Peyer's patch (tissue), 4 donors: ENCODE measurements at regions not wholly inside any gene's neighbourhood (a gene's known extent, or its start where the extent isn't known, plus 50 kb on each side); places are given as distances from the start of the nearest gene placed in this dataset.

Source experiments
- DNase-seq, 3 donors: peaks; one replicate each; pipeline ENCODE4 v3.0.0-alpha.2; 2017 to 2019
- H3K27ac ChIP-seq, 4 donors: fragments of 200-600 bp; sonication (generic); one replicate each; pipeline ENCODE4 v1.5.1; 2016 to 2019
- H3K27me3 ChIP-seq, 2 donors: fragments of 200-600 bp; sonication (generic); one replicate each; pipeline ENCODE4 v1.5.1; 2019
- H3K36me3 ChIP-seq, 3 donors: fragments of 200-600 bp; sonication (generic); one replicate each; pipeline ENCODE4 v1.5.1; 2016 to 2019
- H3K4me1 ChIP-seq, 4 donors: fragments of 200-600 bp; sonication (generic); one replicate each; pipeline ENCODE4 v1.5.1; 2016 to 2019
- H3K4me3 ChIP-seq, 4 donors: fragments of 200-600 bp; sonication (generic); 1 replicate in 3 of 4; 2 replicates in 1 of 4; pipeline ENCODE4 v1.5.1; 2016 to 2019; ENCODE audit warnings: mild to moderate bottlenecking in 1 of 4
- H3K9me3 ChIP-seq, 4 donors: fragments of 200-600 bp; sonication (generic); one replicate each; pipeline ENCODE4 v1.5.1; 2016 to 2019; ENCODE audit warnings: mild to moderate bottlenecking in 1 of 4
- POLR2A ChIP-seq, 2 donors: fragments of 450-650 bp; IDR thresholded peaks; one replicate each; pipeline ENCODE4 v1.5.1; 2017; ENCODE audit warnings: antibody characterized with exemption in 2 of 2, mild to moderate bottlenecking in 2 of 2, moderate library complexity in 2 of 2
- TF ChIP-seq, protein P1 (sequence below), 6 experiments: fragments of 450-650 bp in 4 of 6; fragments of 200-600 bp in 2 of 6; sonication (generic) in 1 of 6; IDR thresholded peaks; one replicate each; pipeline ENCODE4 v1.5.1; 2017 to 2019; ENCODE audit warnings: antibody characterized with exemption in 6 of 6, mild to moderate bottlenecking in 3 of 6, moderate library complexity in 1 of 6

- Histone ChIP-seq H3K4me3 (no peak overlapping the region), H3K36me3 (no peaks in the 10 kb centered on the region), H3K4me1 (no peaks in the 10 kb centered on the region), H3K27ac (no peak overlapping the region), H3K27me3 (no peaks in the 10 kb centered on the region), H3K9me3 (no peaks in the 10 kb centered on the region)
- no peak for DNase-seq
- no peak for TF ChIP-seq POLR2A (IDR thresholded peaks at IDR 0.05)
- TF ChIP-seq, protein P1, sequence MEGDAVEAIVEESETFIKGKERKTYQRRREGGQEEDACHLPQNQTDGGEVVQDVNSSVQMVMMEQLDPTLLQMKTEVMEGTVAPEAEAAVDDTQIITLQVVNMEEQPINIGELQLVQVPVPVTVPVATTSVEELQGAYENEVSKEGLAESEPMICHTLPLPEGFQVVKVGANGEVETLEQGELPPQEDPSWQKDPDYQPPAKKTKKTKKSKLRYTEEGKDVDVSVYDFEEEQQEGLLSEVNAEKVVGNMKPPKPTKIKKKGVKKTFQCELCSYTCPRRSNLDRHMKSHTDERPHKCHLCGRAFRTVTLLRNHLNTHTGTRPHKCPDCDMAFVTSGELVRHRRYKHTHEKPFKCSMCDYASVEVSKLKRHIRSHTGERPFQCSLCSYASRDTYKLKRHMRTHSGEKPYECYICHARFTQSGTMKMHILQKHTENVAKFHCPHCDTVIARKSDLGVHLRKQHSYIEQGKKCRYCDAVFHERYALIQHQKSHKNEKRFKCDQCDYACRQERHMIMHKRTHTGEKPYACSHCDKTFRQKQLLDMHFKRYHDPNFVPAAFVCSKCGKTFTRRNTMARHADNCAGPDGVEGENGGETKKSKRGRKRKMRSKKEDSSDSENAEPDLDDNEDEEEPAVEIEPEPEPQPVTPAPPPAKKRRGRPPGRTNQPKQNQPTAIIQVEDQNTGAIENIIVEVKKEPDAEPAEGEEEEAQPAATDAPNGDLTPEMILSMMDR (IDR thresholded peaks at IDR 0.05) = no peak
Observed at GRCh38 chr7:109997837-109998236, 1093.1 kb upstream of the LRRN3 start.

GRCh38 chr7:110001254-110001938 lies 1089.5 kb upstream of the LRRN3 start:
- no peak for DNase-seq
- Histone ChIP-seq H3K36me3 (no peaks in the 10 kb centered on the region), H3K27me3 (no peaks in the 10 kb centered on the region), H3K4me3 (no peak overlapping the region), H3K9me3 (no peaks in the 10 kb centered on the region), H3K4me1 (no peaks in the 10 kb centered on the region), H3K27ac (no peak overlapping the region)
- TF ChIP-seq, protein P1 (IDR thresholded peaks at IDR 0.05) = no peak
- no peak for TF ChIP-seq POLR2A (IDR thresholded peaks at IDR 0.05)

- H3K4me1 ChIP-seq = no peaks in the 10 kb centered on the region
- no peak overlapping the region for H3K4me3 ChIP-seq
- H3K9me3 ChIP-seq = no peaks in the 10 kb centered on the region
- TF ChIP-seq, protein P1 (IDR thresholded peaks at IDR 0.05) = no peak
- no peak for TF ChIP-seq POLR2A (IDR thresholded peaks at IDR 0.05)
- no peaks in the 10 kb centered on the region for H3K36me3 ChIP-seq
- H3K27me3 ChIP-seq = no peaks in the 10 kb centered on the region
- H3K27ac ChIP-seq = no peak overlapping the region
- DNase-seq = no peak
Observed at GRCh38 chr7:110003827-110004226, 1087.1 kb upstream of the LRRN3 start.

DNA sequence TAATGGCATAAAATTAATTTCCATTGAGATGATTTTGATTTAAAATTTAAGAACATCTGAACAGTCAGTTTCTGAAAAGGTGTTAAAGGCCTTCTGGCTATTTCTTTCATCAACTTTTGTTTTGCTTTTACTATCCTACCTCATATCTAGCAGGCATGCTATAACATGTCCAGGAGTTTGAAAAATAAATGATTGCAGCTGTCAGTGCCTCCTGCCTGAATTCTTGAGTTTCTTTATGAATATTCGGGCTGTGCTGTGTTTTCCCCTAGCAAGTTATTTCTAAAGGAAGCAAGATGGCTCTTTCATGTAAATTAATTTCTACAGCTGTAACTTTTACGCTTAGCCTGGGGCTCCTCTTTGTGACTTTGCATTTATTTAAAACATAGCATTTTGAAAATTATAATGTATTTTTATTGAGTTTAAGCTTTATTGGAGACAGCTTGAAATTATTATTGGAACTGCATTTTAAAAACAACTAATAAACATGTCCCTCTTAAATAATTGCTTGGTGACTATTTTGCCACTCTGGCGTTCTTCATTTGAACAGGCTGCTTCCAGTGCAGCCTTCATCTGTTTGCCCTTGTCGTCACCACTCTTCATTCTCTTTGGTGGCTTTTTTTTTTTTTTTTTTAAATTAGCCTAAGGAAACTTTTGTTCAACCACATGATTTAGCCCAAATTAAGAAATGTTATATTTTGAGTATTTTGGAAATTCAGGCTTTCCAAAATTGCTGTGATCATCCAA lies 1083.4 kb upstream of the LRRN3 start:
- no peak overlapping the region for H3K27ac ChIP-seq
- H3K9me3 ChIP-seq = no peaks in the 10 kb centered on the region
- H3K36me3 ChIP-seq = no peaks in the 10 kb centered on the region
- H3K27me3 ChIP-seq = no peaks in the 10 kb centered on the region
- H3K4me1 ChIP-seq = no peaks in the 10 kb centered on the region
- DNase-seq = no peak
- TF ChIP-seq POLR2A (IDR thresholded peaks at IDR 0.05) = no peak
- TF ChIP-seq, protein P1 (IDR thresholded peaks at IDR 0.05) = no peak
- no peak overlapping the region for H3K4me3 ChIP-seq

GRCh38 chr7:110010359-110010758 lies 1080.6 kb upstream of the LRRN3 start:
- TF ChIP-seq, protein P1 (IDR thresholded peaks at IDR 0.05) = no peak
- no peak for TF ChIP-seq POLR2A (IDR thresholded peaks at IDR 0.05)
- Histone ChIP-seq H3K4me1 (no peaks in the 10 kb centered on the region), H3K27ac (no peak overlapping the region), H3K4me3 (no peak overlapping the region), H3K9me3 (no peaks in the 10 kb centered on the region), H3K27me3 (no peaks in the 10 kb centered on the region), H3K36me3 (no peaks in the 10 kb centered on the region)
- DNase-seq = no peak
